GM12891 (cell line): ENCODE measurements at regions not wholly inside any gene's neighbourhood (a gene's known extent, or its start where the extent isn't known, plus 50 kb on each side); places are given as distances from the start of the nearest gene placed in this dataset.

Experiments used
- DNase-seq: peaks from one replicate; pipeline ENCODE4 v3.0.0; 2011; ENCODE audit warnings: low spot score; ENCODE audit not compliant: insufficient read length
- FAIRE-seq: peaks from 2 replicates; lab custom pipeline; 2011; peaks lifted over from hg19 to GRCh38; lab: Jason Lieb, UNC
- PAX5 ChIP-seq: IDR thresholded peaks from 2 replicates; pipeline ENCODE4 v1.6.1; 2011; ENCODE audit warnings: low read length, moderate library complexity, mild to moderate bottlenecking; ENCODE audit not compliant: insufficient read depth, severe bottlenecking
- POLR2A ChIP-seq: IDR thresholded peaks from 2 replicates; pipeline ENCODE4 v1.6.1; 2011; ENCODE audit warnings: low read depth, low read length, control low read depth
- POLR2AphosphoS5 ChIP-seq: IDR thresholded peaks from 2 replicates; pipeline ENCODE4 v1.6.1; 2011; ENCODE audit warnings: low read depth, low read length, control low read depth
- POU2F2 ChIP-seq: IDR thresholded peaks from 2 replicates; pipeline ENCODE4 v1.6.1; 2011; ENCODE audit warnings: low read depth, mild to moderate bottlenecking, control low read depth, low read length, moderate library complexity
- SPI1 ChIP-seq: IDR thresholded peaks from 2 replicates; pipeline ENCODE4 v1.6.1; 2011; ENCODE audit warnings: low read depth, low read length, control low read depth
- TAF1 ChIP-seq: IDR thresholded peaks from 2 replicates; pipeline ENCODE4 v1.6.1; 2011; ENCODE audit warnings: low read depth, low read length, control low read depth

GRCh38 chr5:107168848-107169752, 501.6 kb downstream of the EFNA5 start:
- DNase-seq, result no peak
- no peak for TF ChIP-seq TAF1
- no peak for TF ChIP-seq SPI1
- no peak for TF ChIP-seq POLR2A
- no peak for TF ChIP-seq POLR2AphosphoS5
- no peak for TF ChIP-seq PAX5
- TF ChIP-seq POU2F2, result no peak
- no peak for FAIRE-seq

- FAIRE-seq, result no peak
- no peak for TF ChIP-seq SPI1
- TF ChIP-seq PAX5, result no peak
- no peak for TF ChIP-seq POLR2A
- TF ChIP-seq POLR2AphosphoS5, result no peak
- no peak for TF ChIP-seq POU2F2
- no peak for TF ChIP-seq TAF1
- DNase-seq, result no peak
Measured at GRCh38 chr5:107168086-107168485, 502.7 kb downstream of the EFNA5 start.

- DNase-seq (no peak), FAIRE-seq (no peak)
- TF ChIP-seq POU2F2, result no peak
Measured at GRCh38 chr5:107165296-107165695, 505.4 kb downstream of the EFNA5 start.

- TF ChIP-seq POLR2AphosphoS5 (no peak), TAF1 (no peak), PAX5 (no peak), SPI1 (no peak), POLR2A (no peak), POU2F2 (no peak)
- FAIRE-seq (no peak), DNase-seq (no peak)
Measured at GRCh38 chr5:107157809-107158208, 512.9 kb downstream of the EFNA5 start.

GRCh38 chr5:107155707-107156106, 515.0 kb downstream of the EFNA5 start:
- FAIRE-seq (no peak), DNase-seq (no peak)
- no peak for TF ChIP-seq TAF1
- TF ChIP-seq POLR2A, result no peak

GRCh38 chr5:107154593-107154992, 516.1 kb downstream of the EFNA5 start:
- TF ChIP-seq POU2F2 (no peak), SPI1 (no peak), TAF1 (no peak), POLR2AphosphoS5 (no peak), POLR2A (no peak), PAX5 (no peak)
- FAIRE-seq, result no peak

GRCh38 chr5:107153283-107153682, 517.5 kb downstream of the EFNA5 start:
- FAIRE-seq (no peak), DNase-seq (no peak)
- TF ChIP-seq POLR2A (no peak), TAF1 (no peak), POLR2AphosphoS5 (no peak), SPI1 (no peak), PAX5 (no peak), POU2F2 (no peak)

More at GRCh38 chr5:107154593-107154992, 516.1 kb downstream of the EFNA5 start:
- DNase-seq, result no peak

GRCh38 chr5:107149243-107150005, 521.3 kb downstream of the EFNA5 start:
- FAIRE-seq, result no peak
- DNase-seq, result no peak
- no peak for TF ChIP-seq POLR2A
- no peak for TF ChIP-seq POU2F2
- TF ChIP-seq TAF1, result no peak
- no peak for TF ChIP-seq SPI1
- TF ChIP-seq PAX5, result no peak
- no peak for TF ChIP-seq POLR2AphosphoS5

GRCh38 chr5:107147589-107147988, 523.1 kb downstream of the EFNA5 start:
- DNase-seq (no peak), FAIRE-seq (no peak)
- TF ChIP-seq POLR2AphosphoS5 (no peak), TAF1 (no peak), SPI1 (no peak)

GRCh38 chr5:107146901-107147300, 523.8 kb downstream of the EFNA5 start:
- DNase-seq (no peak), FAIRE-seq (no peak)
- TF ChIP-seq POLR2A (no peak), POLR2AphosphoS5 (no peak), PAX5 (no peak), TAF1 (no peak), POU2F2 (no peak), SPI1 (no peak)
